ENCODE measurements at regions not wholly inside any gene's neighbourhood (a gene's known extent, or its start where the extent isn't known, plus 50 kb on each side); places are given as distances from the start of the nearest gene placed in this dataset.

- H3K27me3 ChIP-seq (ENCODE audit: control insufficient read depth, insufficient read depth, low read length): no peaks in the 10 kb centered on the region
- no CpG with 5 or more reads among the region's 1 CpG for WGBS (ENCODE audit: insufficient coverage, insufficient read length)
- no peak overlapping the region for H3K4me3 ChIP-seq (ENCODE audit: low read length)
- no peaks in the 10 kb centered on the region for H3K36me3 ChIP-seq (ENCODE audit: control insufficient read depth, insufficient read depth, low read length)
- no peak for DNase-seq (ENCODE audit: low read depth, low spot score)
- H3K9me3 ChIP-seq (ENCODE audit: control insufficient read depth, insufficient read depth, low read length): no peaks in the 10 kb centered on the region
- H3K4me1 ChIP-seq (ENCODE audit: control insufficient read depth, insufficient read depth, low read length): no peaks in the 10 kb centered on the region
- H3K27ac ChIP-seq (ENCODE audit: low read length): no peak overlapping the region
Measured at GRCh38 chr5:125181955-125182354, 435.5 kb upstream of the ZNF608 start.

- no peak overlapping the region for H3K27ac ChIP-seq (ENCODE audit: low read length)
- H3K36me3 ChIP-seq (ENCODE audit: control insufficient read depth, insufficient read depth, low read length): no peaks in the 10 kb centered on the region
- H3K9me3 ChIP-seq (ENCODE audit: control insufficient read depth, insufficient read depth, low read length): no peaks in the 10 kb centered on the region
- DNase-seq (ENCODE audit: low read depth, low spot score): no peak
- H3K4me3 ChIP-seq (ENCODE audit: low read length): no peak overlapping the region
- no CpG with 5 or more reads among the region's 1 CpG for WGBS (ENCODE audit: insufficient coverage, insufficient read length)
- H3K27me3 ChIP-seq (ENCODE audit: control insufficient read depth, insufficient read depth, low read length): no peaks in the 10 kb centered on the region
- peaks cover 3% of the 10 kb centered on the region; the same call in 1 of the 2 replicates for H3K4me1 ChIP-seq (ENCODE audit: control insufficient read depth, insufficient read depth, low read length)
Measured at GRCh38 chr5:125185740-125186139, 439.3 kb upstream of the ZNF608 start.

- DNase-seq (ENCODE audit: low read depth, low spot score): no peak
- Histone ChIP-seq H3K27ac (ENCODE audit: low read length) (no peak overlapping the region), H3K4me1 (ENCODE audit: control insufficient read depth, insufficient read depth, low read length) (peaks cover 5% of the 10 kb centered on the region; the same call in 1 of the 2 replicates), H3K9me3 (ENCODE audit: control insufficient read depth, insufficient read depth, low read length) (no peaks in the 10 kb centered on the region), H3K36me3 (ENCODE audit: control insufficient read depth, insufficient read depth, low read length) (no peaks in the 10 kb centered on the region), H3K4me3 (ENCODE audit: low read length) (no peak overlapping the region), H3K27me3 (ENCODE audit: control insufficient read depth, insufficient read depth, low read length) (no peaks in the 10 kb centered on the region)
- WGBS (ENCODE audit: insufficient coverage, insufficient read length): no CpG with 5 or more reads among the region's 4 CpGs
Measured at GRCh38 chr5:125186911-125187375, 440.5 kb upstream of the ZNF608 start.

GRCh38 chr5:125189531-125189941, 443.1 kb upstream of the ZNF608 start:
- no peaks in the 10 kb centered on the region for H3K9me3 ChIP-seq (ENCODE audit: control insufficient read depth, insufficient read depth, low read length)
- DNase-seq (ENCODE audit: low read depth, low spot score): no peak
- H3K4me3 ChIP-seq (ENCODE audit: low read length): no peak overlapping the region
- H3K27me3 ChIP-seq (ENCODE audit: control insufficient read depth, insufficient read depth, low read length): no peaks in the 10 kb centered on the region
- peaks cover 5% of the 10 kb centered on the region; the same call in 1 of the 2 replicates for H3K4me1 ChIP-seq (ENCODE audit: control insufficient read depth, insufficient read depth, low read length)
- H3K36me3 ChIP-seq (ENCODE audit: control insufficient read depth, insufficient read depth, low read length): no peaks in the 10 kb centered on the region
- no CpG with 5 or more reads among the region's 1 CpG for WGBS (ENCODE audit: insufficient coverage, insufficient read length)
- no peak overlapping the region for H3K27ac ChIP-seq (ENCODE audit: low read length)

GRCh38 chr5:125190232-125191087, 444.0 kb upstream of the ZNF608 start:
- no CpG with 5 or more reads among the region's 9 CpGs for WGBS (ENCODE audit: insufficient coverage, insufficient read length)
- peaks cover 5% of the 10 kb centered on the region; the same call in 1 of the 2 replicates for H3K4me1 ChIP-seq (ENCODE audit: control insufficient read depth, insufficient read depth, low read length)
- no peaks in the 10 kb centered on the region for H3K27me3 ChIP-seq (ENCODE audit: control insufficient read depth, insufficient read depth, low read length)
- no peak overlapping the region for H3K4me3 ChIP-seq (ENCODE audit: low read length)
- H3K36me3 ChIP-seq (ENCODE audit: control insufficient read depth, insufficient read depth, low read length): no peaks in the 10 kb centered on the region
- no peaks in the 10 kb centered on the region for H3K9me3 ChIP-seq (ENCODE audit: control insufficient read depth, insufficient read depth, low read length)
- DNase-seq (ENCODE audit: low read depth, low spot score): no peak
- no peak overlapping the region for H3K27ac ChIP-seq (ENCODE audit: low read length)

- no peak overlapping the region for H3K27ac ChIP-seq (ENCODE audit: low read length)
- DNase-seq (ENCODE audit: low read depth, low spot score): no peak
- no peak overlapping the region for H3K4me3 ChIP-seq (ENCODE audit: low read length)
- H3K9me3 ChIP-seq (ENCODE audit: control insufficient read depth, insufficient read depth, low read length): no peaks in the 10 kb centered on the region
- H3K36me3 ChIP-seq (ENCODE audit: control insufficient read depth, insufficient read depth, low read length): no peaks in the 10 kb centered on the region
- no peaks in the 10 kb centered on the region for H3K27me3 ChIP-seq (ENCODE audit: control insufficient read depth, insufficient read depth, low read length)
- no CpG with 5 or more reads among the region's 6 CpGs for WGBS (ENCODE audit: insufficient coverage, insufficient read length)
- peaks cover 6% of the 10 kb centered on the region for H3K4me1 ChIP-seq (ENCODE audit: control insufficient read depth, insufficient read depth, low read length)
Measured at GRCh38 chr5:125194883-125195282, 448.4 kb upstream of the ZNF608 start.

- H3K36me3 ChIP-seq (ENCODE audit: control insufficient read depth, insufficient read depth, low read length): no peaks in the 10 kb centered on the region
Measured at GRCh38 chr5:125196481-125197111, 450.2 kb upstream of the ZNF608 start.

GRCh38 chr5:125197321-125197720, 450.9 kb upstream of the ZNF608 start:
- Histone ChIP-seq H3K4me3 (ENCODE audit: low read length) (no peak overlapping the region), H3K36me3 (ENCODE audit: control insufficient read depth, insufficient read depth, low read length) (no peaks in the 10 kb centered on the region), H3K27ac (ENCODE audit: low read length) (no peak overlapping the region), H3K9me3 (ENCODE audit: control insufficient read depth, insufficient read depth, low read length) (no peaks in the 10 kb centered on the region), H3K4me1 (ENCODE audit: control insufficient read depth, insufficient read depth, low read length) (peaks cover 5% of the 10 kb centered on the region), H3K27me3 (ENCODE audit: control insufficient read depth, insufficient read depth, low read length) (no peaks in the 10 kb centered on the region)
- no peak for DNase-seq (ENCODE audit: low read depth, low spot score)
- no CpG with 5 or more reads among the region's 2 CpGs for WGBS (ENCODE audit: insufficient coverage, insufficient read length)

More at GRCh38 chr5:125196481-125197111, 450.2 kb upstream of the ZNF608 start:
- no CpG with 5 or more reads among the region's 13 CpGs for WGBS (ENCODE audit: insufficient coverage, insufficient read length)
- H3K9me3 ChIP-seq (ENCODE audit: control insufficient read depth, insufficient read depth, low read length): no peaks in the 10 kb centered on the region
- H3K27me3 ChIP-seq (ENCODE audit: control insufficient read depth, insufficient read depth, low read length): no peaks in the 10 kb centered on the region
- H3K4me3 ChIP-seq (ENCODE audit: low read length): no peak overlapping the region
- DNase-seq (ENCODE audit: low read depth, low spot score): no peak
- H3K27ac ChIP-seq (ENCODE audit: low read length): no peak overlapping the region
- peaks cover 3% of the 10 kb centered on the region for H3K4me1 ChIP-seq (ENCODE audit: control insufficient read depth, insufficient read depth, low read length)

- no peak for DNase-seq (ENCODE audit: low read depth, low spot score)
- Histone ChIP-seq H3K9me3 (ENCODE audit: control insufficient read depth, insufficient read depth, low read length) (no peaks in the 10 kb centered on the region), H3K4me3 (ENCODE audit: low read length) (no peak overlapping the region), H3K4me1 (ENCODE audit: control insufficient read depth, insufficient read depth, low read length) (peaks cover 5% of the 10 kb centered on the region), H3K27ac (ENCODE audit: low read length) (no peak overlapping the region), H3K27me3 (ENCODE audit: control insufficient read depth, insufficient read depth, low read length) (no peaks in the 10 kb centered on the region), H3K36me3 (ENCODE audit: control insufficient read depth, insufficient read depth, low read length) (no peaks in the 10 kb centered on the region)
- WGBS (ENCODE audit: insufficient coverage, insufficient read length): no CpG with 5 or more reads among the region's 3 CpGs
Measured at GRCh38 chr5:125198270-125198974, 452.0 kb upstream of the ZNF608 start.

GRCh38 chr5:125199373-125199772, 452.9 kb upstream of the ZNF608 start:
- no peak overlapping the region for H3K27ac ChIP-seq (ENCODE audit: low read length)
- no peaks in the 10 kb centered on the region for H3K36me3 ChIP-seq (ENCODE audit: control insufficient read depth, insufficient read depth, low read length)
- no peak for DNase-seq (ENCODE audit: low read depth, low spot score)
- H3K27me3 ChIP-seq (ENCODE audit: control insufficient read depth, insufficient read depth, low read length): no peaks in the 10 kb centered on the region
- peaks cover 5% of the 10 kb centered on the region for H3K4me1 ChIP-seq (ENCODE audit: control insufficient read depth, insufficient read depth, low read length)
- WGBS (ENCODE audit: insufficient coverage, insufficient read length): no CpG with 5 or more reads among the region's 2 CpGs
- H3K4me3 ChIP-seq (ENCODE audit: low read length): no peak overlapping the region
- no peaks in the 10 kb centered on the region for H3K9me3 ChIP-seq (ENCODE audit: control insufficient read depth, insufficient read depth, low read length)
